ENCODE measurements at regions not wholly inside any gene's neighbourhood (a gene's known extent, or its start where the extent isn't known, plus 50 kb on each side); places are given as distances from the start of the nearest gene placed in this dataset.

DNA sequence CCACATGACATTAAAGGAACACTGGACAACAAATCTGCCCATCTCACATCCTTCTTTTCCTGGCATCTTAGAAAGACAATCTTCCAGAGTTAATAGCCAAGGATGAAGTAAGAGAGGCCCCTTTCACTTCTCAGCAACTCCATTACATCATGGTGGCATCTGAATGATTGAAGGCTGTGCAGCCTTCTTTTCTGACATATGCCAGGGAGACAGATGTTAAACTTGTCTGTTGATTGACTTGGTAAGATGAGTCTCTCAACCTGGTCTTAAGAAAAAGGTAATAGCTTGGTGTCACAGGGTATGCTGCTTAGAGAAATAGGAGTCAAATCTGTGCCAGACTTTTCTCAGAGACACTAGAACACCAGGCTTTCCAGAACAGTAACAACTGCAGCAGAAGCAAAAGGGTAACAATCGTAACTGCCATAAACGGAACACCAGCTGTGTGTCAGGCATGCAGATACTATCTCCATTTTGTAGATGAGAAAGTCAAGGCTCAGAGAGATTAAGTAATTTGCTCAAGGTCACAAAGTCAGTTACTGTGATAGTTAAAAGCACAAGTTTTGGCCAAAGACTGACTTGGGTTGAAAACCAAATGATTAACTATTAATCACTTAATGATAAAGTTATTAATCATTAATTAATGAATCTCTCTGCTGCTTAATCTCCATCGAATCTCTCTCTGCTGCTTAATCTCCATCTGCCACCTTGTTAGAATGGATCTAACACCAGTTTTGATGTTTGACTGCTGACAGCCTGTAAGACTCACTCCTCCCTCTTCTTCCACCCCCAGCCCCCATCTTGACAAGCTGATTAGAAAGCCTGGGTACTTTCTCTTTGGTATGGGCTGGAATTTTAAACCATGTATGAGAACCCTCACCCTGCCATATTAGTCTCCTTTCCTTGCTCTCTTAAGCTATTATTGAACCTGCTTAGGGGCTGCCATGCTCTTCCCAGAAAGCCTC lies 353.5 kb downstream of the ENC1 start:
- ChIA-PET CTCF (no interaction called here), RAD21 (ENCODE audit: low non-redundant PET in 1 of 2, low total read pairs in 2 of 2, uncharacterized antibody in 2 of 2, unreplicated experiment in 2 of 2) (no interaction called here), POLR2A (no interaction called here)
- no peak for TF ChIP-seq EGR1 (IDR thresholded peaks at IDR 0.05; ENCODE audit: low read depth)
- no peak for TF ChIP-seq SP1 (IDR thresholded peaks at IDR 0.05; ENCODE audit: low read depth)
- no peak for TF ChIP-seq POLR2AphosphoS5 (IDR thresholded peaks at IDR 0.05; ENCODE audit: low read depth, low read length)
- no peak for TF ChIP-seq CEBPB (IDR thresholded peaks at IDR 0.05; ENCODE audit: low read depth)
- no peak for TF ChIP-seq EZH2 (IDR thresholded peaks at IDR 0.05)
- TF ChIP-seq, protein P1, sequence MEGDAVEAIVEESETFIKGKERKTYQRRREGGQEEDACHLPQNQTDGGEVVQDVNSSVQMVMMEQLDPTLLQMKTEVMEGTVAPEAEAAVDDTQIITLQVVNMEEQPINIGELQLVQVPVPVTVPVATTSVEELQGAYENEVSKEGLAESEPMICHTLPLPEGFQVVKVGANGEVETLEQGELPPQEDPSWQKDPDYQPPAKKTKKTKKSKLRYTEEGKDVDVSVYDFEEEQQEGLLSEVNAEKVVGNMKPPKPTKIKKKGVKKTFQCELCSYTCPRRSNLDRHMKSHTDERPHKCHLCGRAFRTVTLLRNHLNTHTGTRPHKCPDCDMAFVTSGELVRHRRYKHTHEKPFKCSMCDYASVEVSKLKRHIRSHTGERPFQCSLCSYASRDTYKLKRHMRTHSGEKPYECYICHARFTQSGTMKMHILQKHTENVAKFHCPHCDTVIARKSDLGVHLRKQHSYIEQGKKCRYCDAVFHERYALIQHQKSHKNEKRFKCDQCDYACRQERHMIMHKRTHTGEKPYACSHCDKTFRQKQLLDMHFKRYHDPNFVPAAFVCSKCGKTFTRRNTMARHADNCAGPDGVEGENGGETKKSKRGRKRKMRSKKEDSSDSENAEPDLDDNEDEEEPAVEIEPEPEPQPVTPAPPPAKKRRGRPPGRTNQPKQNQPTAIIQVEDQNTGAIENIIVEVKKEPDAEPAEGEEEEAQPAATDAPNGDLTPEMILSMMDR (IDR thresholded peaks at IDR 0.05 in 2 of 3, conservative IDR thresholded peaks at IDR 0.05 in 1 of 3; ENCODE audit: borderline replicate concordance in 1 of 3, insufficient read depth in 1 of 3, low read depth in 2 of 3, low read length in 2 of 3), result no peak
- TF ChIP-seq, protein P2, sequence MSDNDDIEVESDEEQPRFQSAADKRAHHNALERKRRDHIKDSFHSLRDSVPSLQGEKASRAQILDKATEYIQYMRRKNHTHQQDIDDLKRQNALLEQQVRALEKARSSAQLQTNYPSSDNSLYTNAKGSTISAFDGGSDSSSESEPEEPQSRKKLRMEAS (IDR thresholded peaks at IDR 0.05), result no peak
- TF ChIP-seq JUND (IDR thresholded peaks at IDR 0.05), result no peak
- TF ChIP-seq ZNF274 (IDR thresholded peaks at IDR 0.05; ENCODE audit: low read depth, low read length), result no peak
- TF ChIP-seq TCF7L2 (IDR thresholded peaks at IDR 0.05; ENCODE audit: borderline replicate concordance, extremely low read depth, insufficient read depth, insufficient read length), result no peak
- intact Hi-C loops (cut with micrococcal nuclease), result no loop called here
- no peak overlapping the region for H3K27ac ChIP-seq (ENCODE audit: low read depth, low read length)
- H2AFZ ChIP-seq (ENCODE audit: low read depth, low read length, poor library complexity, severe bottlenecking), result no peak overlapping the region
- no peaks in the 10 kb centered on the region for H3K36me3 ChIP-seq (ENCODE audit: control insufficient read depth in 1 of 2, insufficient read depth in 2 of 2, low read length in 2 of 2)
- no peak for ATAC-seq
- no peaks in the 10 kb centered on the region for H4K20me1 ChIP-seq (ENCODE audit: insufficient read depth)
- no peaks in the 10 kb centered on the region for H3K9me2 ChIP-seq (ENCODE audit: insufficient read depth)
- H3K4me2 ChIP-seq (ENCODE audit: low read length), result no peak overlapping the region
- no peaks in the 10 kb centered on the region for H3K79me2 ChIP-seq (ENCODE audit: insufficient read depth, low read length)
- H3K4me1 ChIP-seq (ENCODE audit: control insufficient read depth in 1 of 2, insufficient read depth in 2 of 2, low read length in 2 of 2), result no peaks in the 10 kb centered on the region
- H3K9me3 ChIP-seq (ENCODE audit: control insufficient read depth in 1 of 2, insufficient read depth in 1 of 2, low read depth in 1 of 2, low read length in 2 of 2), result no peaks in the 10 kb centered on the region
- H3K4me3 ChIP-seq (replicated peaks in 1 of 2; ENCODE audit: low read depth in 1 of 2, low read length in 2 of 2), result no peak overlapping the region
- H3K9ac ChIP-seq (ENCODE audit: low read length), result no peak overlapping the region
- no peaks in the 10 kb centered on the region for H3K27me3 ChIP-seq (ENCODE audit: insufficient read depth, low read length)
- DNase-seq (ENCODE audit: low read depth, low spot score), result no peak
- no TSS peak for BruUV-seq (replicated peaks)
